LNCaP clone FGC (cell line): ENCODE measurements at regions not wholly inside any gene's neighbourhood (a gene's known extent, or its start where the extent isn't known, plus 50 kb on each side); places are given as distances from the start of the nearest gene placed in this dataset.
"Not testable (repeated sequence)": the region's sequence is repeated elsewhere in the genome, so short reads cannot be mapped to it uniquely, and the experiment has no call there.

Source experiments
- DNase-seq: peaks from one replicate; pipeline ENCODE4 v3.0.0-alpha.2; 2011; ENCODE audit warnings: low read depth
- H3K4me3 ChIP-seq: 2 replicates; pipeline ENCODE4 v1.5.1; 2011; ENCODE audit warnings: mild to moderate bottlenecking, low read depth, low read length, control low read depth
- TF ChIP-seq, protein P1 (sequence below): IDR thresholded peaks from 2 replicates; pipeline ENCODE4 v1.5.1; 2012; ENCODE audit warnings: mild to moderate bottlenecking; ENCODE audit not compliant: control insufficient read depth, insufficient read depth; ENCODE audit errors: extremely low read depth

GRCh38 chr7:115297656-115298055 lies 375.8 kb downstream of the MDFIC start:
- DNase-seq = no peak
- TF ChIP-seq, protein P1, sequence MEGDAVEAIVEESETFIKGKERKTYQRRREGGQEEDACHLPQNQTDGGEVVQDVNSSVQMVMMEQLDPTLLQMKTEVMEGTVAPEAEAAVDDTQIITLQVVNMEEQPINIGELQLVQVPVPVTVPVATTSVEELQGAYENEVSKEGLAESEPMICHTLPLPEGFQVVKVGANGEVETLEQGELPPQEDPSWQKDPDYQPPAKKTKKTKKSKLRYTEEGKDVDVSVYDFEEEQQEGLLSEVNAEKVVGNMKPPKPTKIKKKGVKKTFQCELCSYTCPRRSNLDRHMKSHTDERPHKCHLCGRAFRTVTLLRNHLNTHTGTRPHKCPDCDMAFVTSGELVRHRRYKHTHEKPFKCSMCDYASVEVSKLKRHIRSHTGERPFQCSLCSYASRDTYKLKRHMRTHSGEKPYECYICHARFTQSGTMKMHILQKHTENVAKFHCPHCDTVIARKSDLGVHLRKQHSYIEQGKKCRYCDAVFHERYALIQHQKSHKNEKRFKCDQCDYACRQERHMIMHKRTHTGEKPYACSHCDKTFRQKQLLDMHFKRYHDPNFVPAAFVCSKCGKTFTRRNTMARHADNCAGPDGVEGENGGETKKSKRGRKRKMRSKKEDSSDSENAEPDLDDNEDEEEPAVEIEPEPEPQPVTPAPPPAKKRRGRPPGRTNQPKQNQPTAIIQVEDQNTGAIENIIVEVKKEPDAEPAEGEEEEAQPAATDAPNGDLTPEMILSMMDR = no peak
- no peak overlapping the region for H3K4me3 ChIP-seq

GRCh38 chr7:115293628-115294240 lies 371.8 kb downstream of the MDFIC start:
- no peak overlapping the region for H3K4me3 ChIP-seq
- TF ChIP-seq, protein P1 = no peak
- no peak for DNase-seq

GRCh38 chr7:115292381-115292780 lies 370.5 kb downstream of the MDFIC start:
- TF ChIP-seq, protein P1 = no peak
- no peak overlapping the region for H3K4me3 ChIP-seq
- no peak for DNase-seq

GRCh38 chr7:115289971-115290370 lies 368.1 kb downstream of the MDFIC start:
- TF ChIP-seq, protein P1 = no peak
- DNase-seq = no peak
- H3K4me3 ChIP-seq = no peak overlapping the region

DNA sequence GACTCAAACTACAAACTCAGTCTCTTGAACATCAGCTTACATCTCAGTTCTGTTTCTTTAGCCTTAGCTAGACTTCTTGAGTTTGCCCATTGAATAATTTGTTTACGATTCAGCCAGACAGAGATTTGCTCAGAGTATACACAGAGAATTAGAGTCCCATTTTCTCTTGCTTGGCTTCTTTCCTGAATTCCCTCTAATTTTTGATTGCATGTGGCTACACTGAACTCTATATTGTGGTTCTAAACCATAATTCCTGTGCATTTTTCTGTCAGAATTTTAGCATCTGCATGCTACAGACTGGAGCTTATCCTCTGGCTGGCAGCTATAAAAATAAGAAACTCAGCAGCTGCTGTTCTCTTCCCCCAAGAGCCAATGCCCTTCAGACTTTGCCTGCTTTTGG lies 354.9 kb downstream of the MDFIC start:
- TF ChIP-seq, protein P1 = no peak
- no peak for DNase-seq

DNA sequence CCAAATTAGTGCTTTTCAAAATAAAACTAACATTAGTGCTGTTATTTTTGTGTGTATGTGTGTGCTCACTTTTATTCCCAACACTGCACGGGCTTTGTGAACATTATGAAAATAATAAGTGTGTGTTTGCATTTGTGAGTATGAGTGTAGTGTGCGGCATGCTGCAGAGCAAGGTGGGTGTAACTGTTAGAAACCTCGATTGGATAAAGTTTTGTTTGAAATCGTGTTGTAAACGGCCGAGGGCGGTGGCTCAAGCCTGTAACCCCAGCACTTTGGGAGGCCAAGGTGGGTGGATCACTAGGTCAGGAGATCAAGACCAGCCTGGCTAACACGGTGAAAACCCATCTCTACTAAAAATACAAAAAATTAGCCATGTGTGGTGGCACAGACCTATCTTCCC lies 352.0 kb downstream of the MDFIC start:
- DNase-seq, H3K4me3 ChIP-seq: not testable (repeated sequence)

More for the DNA sequence above, 354.9 kb downstream of the MDFIC start:
- H3K4me3 ChIP-seq = no peak overlapping the region

GRCh38 chr7:115273139-115273772 lies 351.4 kb downstream of the MDFIC start:
- H3K4me3 ChIP-seq = no peak overlapping the region
- TF ChIP-seq, protein P1 = no peak
- DNase-seq = no peak
